ENCODE measurements at regions not wholly inside any gene's neighbourhood (a gene's known extent, or its start where the extent isn't known, plus 50 kb on each side); places are given as distances from the start of the nearest gene placed in this dataset.

DNA sequence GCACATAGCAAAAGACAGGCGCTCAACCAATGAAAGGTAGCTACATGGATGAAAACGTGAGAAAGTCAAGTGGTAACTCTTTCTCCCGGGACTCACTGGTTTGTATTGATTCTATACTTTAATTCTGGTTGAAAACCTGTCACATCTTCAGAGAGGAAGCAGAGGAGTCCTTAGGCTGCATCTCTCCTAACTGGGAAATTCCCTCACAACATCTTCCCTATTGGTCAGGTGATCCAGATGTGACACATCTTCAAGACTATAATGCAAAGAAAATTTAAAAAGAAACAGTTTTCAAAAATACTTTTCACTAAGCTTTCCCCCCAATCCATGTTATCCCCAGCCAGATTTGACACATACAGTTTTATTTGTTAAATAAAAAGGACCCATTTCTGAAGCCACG, 62.7 kb upstream of the RCN1 start:
- no peak for TF ChIP-seq ARNTL (CRISPR knock-in tag; IDR thresholded peaks at IDR 0.05; ENCODE audit: borderline replicate concordance, low read depth)
- TF ChIP-seq ZFP30 (CRISPR knock-in tag; IDR thresholded peaks at IDR 0.05): no peak
- no peak for TF ChIP-seq SNAI2 (CRISPR knock-in tag; IDR thresholded peaks at IDR 0.05)
- no peak for TF ChIP-seq BACH2 (CRISPR knock-in tag; IDR thresholded peaks at IDR 0.05; ENCODE audit: borderline replicate concordance)
